ENCODE measurements at regions not wholly inside any gene's neighbourhood (a gene's known extent, or its start where the extent isn't known, plus 50 kb on each side); places are given as distances from the start of the nearest gene placed in this dataset.

DNA sequence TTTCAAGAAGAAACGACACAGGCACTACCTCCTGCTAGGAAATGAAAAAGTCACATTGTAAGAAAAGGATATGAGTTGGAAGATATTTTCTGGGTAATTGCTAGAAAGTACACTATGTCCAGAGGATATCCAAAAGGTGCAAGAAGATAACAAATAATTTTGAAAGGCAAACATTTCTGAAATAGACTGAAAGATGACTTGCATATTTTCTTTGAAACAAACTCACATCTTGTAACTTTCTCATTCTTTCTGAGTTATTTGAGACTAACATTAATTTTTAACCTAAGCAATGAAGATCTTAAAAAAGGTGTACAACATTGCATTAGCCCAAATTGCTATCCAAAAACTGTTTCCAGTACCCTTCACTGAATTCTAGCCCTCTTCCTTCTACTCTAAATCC is 79.6 kb upstream of the KCTD3 start:
- H3K9me3 ChIP-seq (ENCODE audit: insufficient read depth, low read depth, low read length) = peaks cover 2% of the 10 kb centered on the region
- no peak overlapping the region for H3K23ac ChIP-seq (ENCODE audit: low read length)
- H3K4me1 ChIP-seq (ENCODE audit: control insufficient read depth in 1 of 2, insufficient read depth in 2 of 2, low read length in 2 of 2) = peaks cover 2 to 5% of the 10 kb centered on the region in 2 experiments
- no peak overlapping the region for H2BK120ac ChIP-seq (ENCODE audit: insufficient read depth, low read length, poor library complexity)
- H3K9ac ChIP-seq (ENCODE audit: low read length) = no peak overlapping the region
- no peak overlapping the region for H3K4me2 ChIP-seq (ENCODE audit: low read length)
- H3K4ac ChIP-seq (ENCODE audit: low read depth, low read length) = no peak overlapping the region
- H2AK5ac ChIP-seq (ENCODE audit: low read length) = no peak overlapping the region
- no peak overlapping the region for H4K8ac ChIP-seq (ENCODE audit: low read depth, low read length)
- no peak overlapping the region for H3K18ac ChIP-seq (ENCODE audit: low read length)
- H4K12ac ChIP-seq (ENCODE audit: low read depth, low read length) = no peak overlapping the region
- H2BK12ac ChIP-seq (ENCODE audit: low read length) = no peak overlapping the region
- WGBS (ENCODE audit: extremely low coverage, insufficient coverage, insufficient read length) = no CpG with 5 or more reads among the region's 1 CpG
- H3K14ac ChIP-seq (ENCODE audit: low read length) = no peak overlapping the region
- DNase-seq = peak in 1 of 2 donors; percentile 23
- H3K79me1 ChIP-seq (ENCODE audit: low read length) = peaks cover 5% of the 10 kb centered on the region
- H2BK5ac ChIP-seq (ENCODE audit: low read depth, low read length, poor library complexity) = no peak overlapping the region
- peaks cover 0 to 1% of the 10 kb centered on the region in 2 experiments for H3K36me3 ChIP-seq (ENCODE audit: control insufficient read depth in 1 of 2, insufficient read depth in 2 of 2, low read length in 2 of 2)
- H2AFZ ChIP-seq (ENCODE audit: insufficient read depth, low read length, poor library complexity) = no peak overlapping the region
- no peaks in the 10 kb centered on the region for H3K79me2 ChIP-seq (ENCODE audit: control insufficient read depth, insufficient read depth, low read length, poor library complexity)
- no peak overlapping the region for H4K91ac ChIP-seq (ENCODE audit: low read depth, low read length)
- H3K27ac ChIP-seq (ENCODE audit: low read depth, low read length) = no peak overlapping the region
- no peaks in the 10 kb centered on the region for H3K27me3 ChIP-seq (ENCODE audit: insufficient read depth, low read length)
- no peak overlapping the region for H3K4me3 ChIP-seq (ENCODE audit: low read depth, low read length)

DNA sequence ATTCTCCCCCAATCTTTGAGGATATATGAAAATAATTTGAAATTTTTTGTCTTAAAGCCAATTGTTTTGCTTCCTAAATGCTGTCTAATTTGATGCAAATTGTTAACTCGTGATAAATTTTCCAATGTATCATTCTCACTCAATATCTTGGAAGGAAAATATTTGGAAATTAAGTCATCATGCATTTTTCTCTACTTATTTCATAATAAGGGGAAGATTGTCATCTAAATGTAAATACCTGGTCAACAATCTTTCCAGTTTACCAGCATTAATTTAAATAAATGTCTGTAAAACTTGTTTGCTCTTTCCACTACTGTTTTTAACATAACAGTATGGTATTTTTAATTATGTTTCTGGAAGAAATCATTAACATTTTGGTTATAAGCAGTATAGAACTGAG is 78.3 kb upstream of the KCTD3 start:
- Histone ChIP-seq H3K9me3 (ENCODE audit: insufficient read depth, low read depth, low read length) (peaks cover 5% of the 10 kb centered on the region), H3K4me3 (ENCODE audit: low read depth, low read length) (no peak overlapping the region), H2BK120ac (ENCODE audit: insufficient read depth, low read length, poor library complexity) (no peak overlapping the region), H3K36me3 (ENCODE audit: control insufficient read depth in 1 of 2, insufficient read depth in 2 of 2, low read length in 2 of 2) (peaks cover 0 to 1% of the 10 kb centered on the region in 2 experiments), H2AFZ (ENCODE audit: insufficient read depth, low read length, poor library complexity) (no peak overlapping the region), H3K79me2 (ENCODE audit: control insufficient read depth, insufficient read depth, low read length, poor library complexity) (no peaks in the 10 kb centered on the region), H3K18ac (ENCODE audit: low read length) (no peak overlapping the region), H4K12ac (ENCODE audit: low read depth, low read length) (no peak overlapping the region), H3K4ac (ENCODE audit: low read depth, low read length) (no peak overlapping the region), H4K91ac (ENCODE audit: low read depth, low read length) (no peak overlapping the region), H3K79me1 (ENCODE audit: low read length) (peaks cover 2% of the 10 kb centered on the region), H3K4me2 (ENCODE audit: low read length) (no peak overlapping the region), H3K27me3 (ENCODE audit: insufficient read depth, low read length) (no peaks in the 10 kb centered on the region), H3K9ac (ENCODE audit: low read length) (no peak overlapping the region), H2BK12ac (ENCODE audit: low read length) (no peak overlapping the region), H3K23ac (ENCODE audit: low read length) (no peak overlapping the region), H3K27ac (ENCODE audit: low read depth, low read length) (no peak overlapping the region), H2AK5ac (ENCODE audit: low read length) (no peak overlapping the region), H4K8ac (ENCODE audit: low read depth, low read length) (no peak overlapping the region), H3K4me1 (ENCODE audit: control insufficient read depth in 1 of 2, insufficient read depth in 2 of 2, low read length in 2 of 2) (peaks cover 0 to 2% of the 10 kb centered on the region in 2 experiments), H3K14ac (ENCODE audit: low read length) (no peak overlapping the region), H2BK5ac (ENCODE audit: low read depth, low read length, poor library complexity) (no peak overlapping the region)
- no CpG with 5 or more reads among the region's 1 CpG for WGBS (ENCODE audit: extremely low coverage, insufficient coverage, insufficient read length)
- DNase-seq = peak in 1 of 2 donors; percentile 78

GRCh38 chr1:215489771-215490565 is 77.1 kb upstream of the KCTD3 start:
- Histone ChIP-seq H3K79me2 (ENCODE audit: control insufficient read depth, insufficient read depth, low read length, poor library complexity) (no peaks in the 10 kb centered on the region), H4K12ac (ENCODE audit: low read depth, low read length) (no peak overlapping the region), H4K8ac (ENCODE audit: low read depth, low read length) (no peak overlapping the region), H3K9me3 (ENCODE audit: insufficient read depth, low read depth, low read length) (peaks cover 5% of the 10 kb centered on the region), H3K27me3 (ENCODE audit: insufficient read depth, low read length) (no peaks in the 10 kb centered on the region), H3K36me3 (ENCODE audit: control insufficient read depth in 1 of 2, insufficient read depth in 2 of 2, low read length in 2 of 2) (peaks cover 0 to 1% of the 10 kb centered on the region in 2 experiments), H3K4me1 (ENCODE audit: control insufficient read depth in 1 of 2, insufficient read depth in 2 of 2, low read length in 2 of 2) (peaks cover 0 to 2% of the 10 kb centered on the region in 2 experiments), H3K23ac (ENCODE audit: low read length) (no peak overlapping the region), H3K27ac (ENCODE audit: low read depth, low read length) (no peak overlapping the region), H2BK5ac (ENCODE audit: low read depth, low read length, poor library complexity) (no peak overlapping the region), H3K4me2 (ENCODE audit: low read length) (no peak overlapping the region), H3K4me3 (ENCODE audit: low read depth, low read length) (no peak overlapping the region), H2BK12ac (ENCODE audit: low read length) (no peak overlapping the region), H2AFZ (ENCODE audit: insufficient read depth, low read length, poor library complexity) (no peak overlapping the region), H2AK5ac (ENCODE audit: low read length) (no peak overlapping the region), H2BK120ac (ENCODE audit: insufficient read depth, low read length, poor library complexity) (no peak overlapping the region), H3K79me1 (ENCODE audit: low read length) (peaks cover 2% of the 10 kb centered on the region), H3K4ac (ENCODE audit: low read depth, low read length) (no peak overlapping the region), H3K9ac (ENCODE audit: low read length) (no peak overlapping the region), H4K91ac (ENCODE audit: low read depth, low read length) (no peak overlapping the region), H3K14ac (ENCODE audit: low read length) (no peak overlapping the region), H3K18ac (ENCODE audit: low read length) (no peak overlapping the region)
- WGBS (ENCODE audit: extremely low coverage, insufficient coverage, insufficient read length) = no CpG with 5 or more reads among the region's 3 CpGs
- peak in 1 of 2 donors; percentile 48 for DNase-seq

- H2BK5ac ChIP-seq (ENCODE audit: low read depth, low read length, poor library complexity) = no peak overlapping the region
- H4K8ac ChIP-seq (ENCODE audit: low read depth, low read length) = no peak overlapping the region
- no peaks in the 10 kb centered on the region for H3K36me3 ChIP-seq (ENCODE audit: control insufficient read depth in 1 of 2, insufficient read depth in 2 of 2, low read length in 2 of 2)
- no peak overlapping the region for H2BK120ac ChIP-seq (ENCODE audit: insufficient read depth, low read length, poor library complexity)
- no peak overlapping the region for H3K4me3 ChIP-seq (ENCODE audit: low read depth, low read length)
- H4K12ac ChIP-seq (ENCODE audit: low read depth, low read length) = no peak overlapping the region
- no peaks in the 10 kb centered on the region for H3K27me3 ChIP-seq (ENCODE audit: insufficient read depth, low read length)
- H3K9me3 ChIP-seq (ENCODE audit: insufficient read depth, low read depth, low read length) = peaks cover 2% of the 10 kb centered on the region
- H3K23ac ChIP-seq (ENCODE audit: low read length) = no peak overlapping the region
- no peak overlapping the region for H3K14ac ChIP-seq (ENCODE audit: low read length)
- no peak overlapping the region for H3K27ac ChIP-seq (ENCODE audit: low read depth, low read length)
- H3K4me2 ChIP-seq (ENCODE audit: low read length) = no peak overlapping the region
- H2AK5ac ChIP-seq (ENCODE audit: low read length) = no peak overlapping the region
- H2AFZ ChIP-seq (ENCODE audit: insufficient read depth, low read length, poor library complexity) = no peak overlapping the region
- WGBS (ENCODE audit: extremely low coverage, insufficient coverage, insufficient read length) = no CpG with 5 or more reads among the region's 7 CpGs
- no peak overlapping the region for H3K18ac ChIP-seq (ENCODE audit: low read length)
- DNase-seq = no peak
- H3K79me1 ChIP-seq (ENCODE audit: low read length) = no peaks in the 10 kb centered on the region
- H3K9ac ChIP-seq (ENCODE audit: low read length) = no peak overlapping the region
- no peak overlapping the region for H2BK12ac ChIP-seq (ENCODE audit: low read length)
- H3K4me1 ChIP-seq (ENCODE audit: control insufficient read depth in 1 of 2, insufficient read depth in 2 of 2, low read length in 2 of 2) = no peaks in the 10 kb centered on the region
- no peak overlapping the region for H4K91ac ChIP-seq (ENCODE audit: low read depth, low read length)
- no peaks in the 10 kb centered on the region for H3K79me2 ChIP-seq (ENCODE audit: control insufficient read depth, insufficient read depth, low read length, poor library complexity)
- no peak overlapping the region for H3K4ac ChIP-seq (ENCODE audit: low read depth, low read length)
These were observed 69.6 kb upstream of the KCTD3 start for GRCh38 chr1:215497528-215497927.
